ENCODE measurements at regions not wholly inside any gene's neighbourhood (a gene's known extent, or its start where the extent isn't known, plus 50 kb on each side); places are given as distances from the start of the nearest gene placed in this dataset.

DNA sequence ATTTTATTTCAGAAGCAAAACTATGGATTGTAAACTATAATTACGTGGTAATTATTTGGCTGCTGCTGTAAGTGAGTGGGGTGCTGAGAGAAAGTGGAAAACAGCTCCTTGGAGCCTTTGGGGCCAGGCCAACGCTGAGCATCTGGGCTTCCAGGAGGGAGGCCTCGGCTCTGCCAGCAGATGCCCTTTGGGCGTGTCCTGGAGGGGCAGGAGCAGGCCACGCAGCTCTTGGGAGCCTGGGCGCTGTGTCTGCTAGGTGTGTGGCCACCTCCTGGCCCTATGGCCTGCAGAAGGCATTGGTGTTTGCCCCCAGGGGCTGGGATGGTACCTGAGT is 423.3 kb downstream of the GLRX3 start:
- no CpG with 5 or more reads among the region's 6 CpGs for WGBS (ENCODE audit: extremely low coverage, insufficient read length, low lambda C conversion rate)
- H3K4me1 Mint-ChIP-seq, result 0 out of 4 replicates have a peak, but pooled peaks cover 0 to 2% of the 10 kb centered on the region in 2 experiments
- H3T11ph ChIP-seq (ENCODE audit: low read length), result no peak overlapping the region
- no peak overlapping the region for H4K5ac ChIP-seq (ENCODE audit: insufficient read length, low read depth, low read length)
- no peak overlapping the region for H2AFZ ChIP-seq (ENCODE audit: low read length)
- H3K23me2 ChIP-seq (ENCODE audit: insufficient read length, low read depth, low read length, poor library complexity, severe bottlenecking), result no peaks in the 10 kb centered on the region
- no peak overlapping the region for H3K14ac ChIP-seq (ENCODE audit: insufficient read depth, low read length)
- no peak overlapping the region for H3K18ac ChIP-seq (ENCODE audit: insufficient read length, low read depth, low read length)
- H3K4me3 Mint-ChIP-seq, result no peak overlapping the region
- no peaks in the 10 kb centered on the region for H3K79me2 ChIP-seq (ENCODE audit: insufficient read depth, low read length)
- H2BK120ac ChIP-seq (ENCODE audit: low read depth, low read length, poor library complexity, severe bottlenecking), result no peak overlapping the region
- H3K9me3 Mint-ChIP-seq, result no peaks in the 10 kb centered on the region; a peak in 1 of 5 replicates
- no peak overlapping the region for H3K56ac ChIP-seq (ENCODE audit: insufficient read length, low read depth, low read length)
- H3K9me3 ChIP-seq (ENCODE audit: control insufficient read depth, low read depth, low read length), result no peaks in the 10 kb centered on the region
- TF ChIP-seq, protein P1, sequence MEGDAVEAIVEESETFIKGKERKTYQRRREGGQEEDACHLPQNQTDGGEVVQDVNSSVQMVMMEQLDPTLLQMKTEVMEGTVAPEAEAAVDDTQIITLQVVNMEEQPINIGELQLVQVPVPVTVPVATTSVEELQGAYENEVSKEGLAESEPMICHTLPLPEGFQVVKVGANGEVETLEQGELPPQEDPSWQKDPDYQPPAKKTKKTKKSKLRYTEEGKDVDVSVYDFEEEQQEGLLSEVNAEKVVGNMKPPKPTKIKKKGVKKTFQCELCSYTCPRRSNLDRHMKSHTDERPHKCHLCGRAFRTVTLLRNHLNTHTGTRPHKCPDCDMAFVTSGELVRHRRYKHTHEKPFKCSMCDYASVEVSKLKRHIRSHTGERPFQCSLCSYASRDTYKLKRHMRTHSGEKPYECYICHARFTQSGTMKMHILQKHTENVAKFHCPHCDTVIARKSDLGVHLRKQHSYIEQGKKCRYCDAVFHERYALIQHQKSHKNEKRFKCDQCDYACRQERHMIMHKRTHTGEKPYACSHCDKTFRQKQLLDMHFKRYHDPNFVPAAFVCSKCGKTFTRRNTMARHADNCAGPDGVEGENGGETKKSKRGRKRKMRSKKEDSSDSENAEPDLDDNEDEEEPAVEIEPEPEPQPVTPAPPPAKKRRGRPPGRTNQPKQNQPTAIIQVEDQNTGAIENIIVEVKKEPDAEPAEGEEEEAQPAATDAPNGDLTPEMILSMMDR (conservative IDR thresholded peaks at IDR 0.05), result no peak
- H4K91ac ChIP-seq (ENCODE audit: insufficient read length, low read depth, low read length), result no peak overlapping the region
- no peaks in the 10 kb centered on the region for H3K36me3 Mint-ChIP-seq (ENCODE audit: insufficient read depth in 1 of 3, low read depth in 3 of 3)
- H4K20me1 ChIP-seq (ENCODE audit: control insufficient read depth, insufficient read depth, insufficient read length), result no peaks in the 10 kb centered on the region
- H3K9ac ChIP-seq (ENCODE audit: extremely low read depth, insufficient read length, low read length), result no peak overlapping the region
- H3K79me1 ChIP-seq (ENCODE audit: insufficient read depth, low read depth, low read length, poor library complexity, severe bottlenecking), result no peaks in the 10 kb centered on the region
- no peak overlapping the region for H4K8ac ChIP-seq (replicated peaks; ENCODE audit: insufficient read length, low read depth, low read length)
- H3K23ac ChIP-seq (ENCODE audit: insufficient read length, low read depth, low read length), result no peak overlapping the region
- no peak overlapping the region for H2BK20ac ChIP-seq (ENCODE audit: low read depth, low read length, poor library complexity, severe bottlenecking)
- no peak overlapping the region for H3K4ac ChIP-seq (ENCODE audit: low read depth, low read length)
- no peak overlapping the region for H2BK5ac ChIP-seq (ENCODE audit: insufficient read length, low read length)
- no peak overlapping the region for H3K27ac Mint-ChIP-seq
- no peaks in the 10 kb centered on the region for H3K4me1 ChIP-seq (ENCODE audit: insufficient read depth, low read length)
- DNase-seq, result no peak
- H3K4me2 ChIP-seq (ENCODE audit: insufficient read depth, insufficient read length, low read length), result no peak overlapping the region
- H2BK15ac ChIP-seq (ENCODE audit: low read depth, low read length), result no peak overlapping the region
- no peak overlapping the region for H2BK12ac ChIP-seq (ENCODE audit: insufficient read length, low read depth, low read length)
- no peaks in the 10 kb centered on the region for H3K27me3 ChIP-seq (ENCODE audit: insufficient read depth, low read length)
- H3K27me3 Mint-ChIP-seq (ENCODE audit: low read depth), result peaks cover 9% of the 10 kb centered on the region
- no peak overlapping the region for H2AK5ac ChIP-seq (ENCODE audit: insufficient read length, low read length)
- no peak overlapping the region for H3K27ac ChIP-seq (ENCODE audit: insufficient read length, low read depth, low read length)

Measured in H9 (cell line).